ENCODE measurements at regions not wholly inside any gene's neighbourhood (a gene's known extent, or its start where the extent isn't known, plus 50 kb on each side); places are given as distances from the start of the nearest gene placed in this dataset.

- TF ChIP-seq, protein P1, sequence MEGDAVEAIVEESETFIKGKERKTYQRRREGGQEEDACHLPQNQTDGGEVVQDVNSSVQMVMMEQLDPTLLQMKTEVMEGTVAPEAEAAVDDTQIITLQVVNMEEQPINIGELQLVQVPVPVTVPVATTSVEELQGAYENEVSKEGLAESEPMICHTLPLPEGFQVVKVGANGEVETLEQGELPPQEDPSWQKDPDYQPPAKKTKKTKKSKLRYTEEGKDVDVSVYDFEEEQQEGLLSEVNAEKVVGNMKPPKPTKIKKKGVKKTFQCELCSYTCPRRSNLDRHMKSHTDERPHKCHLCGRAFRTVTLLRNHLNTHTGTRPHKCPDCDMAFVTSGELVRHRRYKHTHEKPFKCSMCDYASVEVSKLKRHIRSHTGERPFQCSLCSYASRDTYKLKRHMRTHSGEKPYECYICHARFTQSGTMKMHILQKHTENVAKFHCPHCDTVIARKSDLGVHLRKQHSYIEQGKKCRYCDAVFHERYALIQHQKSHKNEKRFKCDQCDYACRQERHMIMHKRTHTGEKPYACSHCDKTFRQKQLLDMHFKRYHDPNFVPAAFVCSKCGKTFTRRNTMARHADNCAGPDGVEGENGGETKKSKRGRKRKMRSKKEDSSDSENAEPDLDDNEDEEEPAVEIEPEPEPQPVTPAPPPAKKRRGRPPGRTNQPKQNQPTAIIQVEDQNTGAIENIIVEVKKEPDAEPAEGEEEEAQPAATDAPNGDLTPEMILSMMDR (conservative IDR thresholded peaks at IDR 0.05; ENCODE audit: low read length): no peak
- TF ChIP-seq EZH2phosphoT487 (IDR thresholded peaks at IDR 0.05; ENCODE audit: borderline replicate concordance): no peak
Measured at GRCh38 chr1:209355415-209355814, 228.1 kb upstream of the CAMK1G start.

Measured in Loucy (cell line).